Upper lobe of left lung (tissue), 6 donors: ENCODE measurements at regions not wholly inside any gene's neighbourhood (a gene's known extent, or its start where the extent isn't known, plus 50 kb on each side); places are given as distances from the start of the nearest gene placed in this dataset.
"Not testable (repeated sequence)": the region's sequence is repeated elsewhere in the genome, so short reads cannot be mapped to it uniquely, and the experiment has no call there.

Experiments
- ATAC-seq, 2 donors: fragments of 200-7000 bp; cut with Tn5 transposase; one replicate each; pipeline ENCODE4 v1.9.1; 2022; ENCODE audit warnings: mild to moderate bottlenecking in 2 of 2, moderate library complexity in 2 of 2; ENCODE audit not compliant: low FRiP score in 2 of 2
- DNase-seq, 2 donors: peaks; one replicate each; pipeline ENCODE4 v3.0.0-alpha.2; 2019 to 2020
- H3K27ac ChIP-seq, 4 donors: fragments of 200-600 bp; sonication (generic); one replicate each; pipeline ENCODE4 v1.5.1; 2016 to 2019
- H3K27me3 ChIP-seq, 4 donors: fragments of 200-600 bp; sonication (generic); one replicate each; pipeline ENCODE4 v1.5.1; 2017 to 2019
- H3K36me3 ChIP-seq, 4 donors: fragments of 200-600 bp; sonication (generic); one replicate each; pipeline ENCODE4 v1.5.1; 2016 to 2019
- H3K4me1 ChIP-seq, 4 donors: fragments of 200-600 bp; sonication (generic); one replicate each; pipeline ENCODE4 v1.5.1; 2018 to 2019
- H3K4me3 ChIP-seq, 4 donors: fragments of 200-600 bp; sonication (generic); one replicate each; pipeline ENCODE4 v1.5.1; 2017 to 2019; ENCODE audit warnings: mild to moderate bottlenecking in 2 of 4, moderate library complexity in 1 of 4
- H3K9me3 ChIP-seq, 4 donors: fragments of 200-600 bp; sonication (generic); one replicate each; pipeline ENCODE4 v1.5.1; 2018 to 2019
- WGBS, 2 donors: methylation state at CpG; one replicate each; pipeline ENCODE4 v1.1.5; 2017 to 2018; 5-methylcytosine and 5-hydroxymethylcytosine counted together
- donor health status: DM: no; HTN: no; CAD: no; lungs with moderate emphysema.
- donor health status: DM: no; HTN: yes; CAD: no; lungs with severe emphysema.

DNA sequence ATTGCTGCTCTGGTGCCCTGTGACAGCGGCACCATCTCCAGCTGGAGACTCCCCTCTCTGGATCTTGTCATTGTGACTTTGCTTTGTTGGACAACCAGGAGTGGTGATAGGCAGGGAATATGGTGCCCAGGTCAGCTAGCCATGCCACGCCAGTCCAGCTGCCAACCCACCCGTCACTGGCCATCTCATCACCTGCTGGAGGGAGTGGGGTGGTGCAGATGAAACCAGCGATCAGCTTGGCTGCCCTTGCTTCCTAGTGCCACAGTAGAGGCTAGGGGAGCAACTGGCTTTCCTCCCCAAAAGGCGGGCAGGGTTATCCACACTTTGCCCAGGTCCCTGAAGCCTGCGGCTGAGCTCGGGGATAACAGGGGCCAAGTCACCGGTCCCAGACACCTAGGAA is 129.6 kb downstream of the POTEM start:
- H3K36me3 ChIP-seq, H3K4me3 ChIP-seq, H3K4me1 ChIP-seq, H3K27ac ChIP-seq, H3K27me3 ChIP-seq: not testable (repeated sequence)
- DNase-seq (peak in 1 of 2 donors; percentile 46), ATAC-seq (peak in 1 of 2 donors; percentile 0)
- 88 to 90% methylated on average over 5 to 8 of the region's 8 CpGs for WGBS, 2 donors
- peaks cover 0 to 20% (median 6%) of the 10 kb centered on the region in 4 donors for H3K9me3 ChIP-seq

DNA sequence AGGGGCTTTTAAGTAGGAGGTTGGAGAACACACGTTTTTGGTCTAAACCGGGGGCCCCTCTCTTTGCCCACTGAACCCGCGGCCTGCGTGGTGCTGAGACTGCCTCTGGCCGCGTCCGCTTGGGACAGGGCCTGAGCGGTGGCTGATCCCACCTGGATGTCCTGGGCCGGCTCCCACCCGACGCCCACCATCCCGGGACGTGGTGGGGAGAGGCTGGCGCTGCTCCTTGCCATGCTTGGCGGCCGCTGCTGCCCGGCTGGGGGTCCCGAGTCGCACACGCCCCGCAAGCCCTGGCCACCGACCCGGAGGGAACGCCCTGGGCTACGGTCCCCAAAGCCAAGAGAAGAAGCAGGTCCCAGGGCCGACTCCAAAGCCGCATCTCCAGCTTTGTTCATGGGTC is 130.1 kb downstream of the POTEM start:
- H3K4me1 ChIP-seq, H3K27me3 ChIP-seq, H3K4me3 ChIP-seq, H3K27ac ChIP-seq, H3K36me3 ChIP-seq: not testable (repeated sequence)
- H3K9me3 ChIP-seq, result peaks cover 0 to 20% (median 6%) of the 10 kb centered on the region in 4 donors
- 83 to 85% methylated on average over 27 to 28 of the region's 28 CpGs for WGBS, 2 donors
- DNase-seq (peak in 1 of 2 donors; percentile 87), ATAC-seq (peak; percentile 2 to 16)

- peak in 1 of 2 donors; percentile 87 for DNase-seq
- H3K36me3 ChIP-seq, H3K4me1 ChIP-seq, H3K4me3 ChIP-seq, H3K27me3 ChIP-seq, H3K27ac ChIP-seq: not testable (repeated sequence)
- H3K9me3 ChIP-seq, result peaks cover 0 to 20% (median 6%) of the 10 kb centered on the region in 4 donors
- ATAC-seq, result peak in 1 of 2 donors; percentile 3
- WGBS, 2 donors, result 71 to 76% methylated on average over 29 to 37 of the region's 49 CpGs
These were observed 130.5 kb downstream of the POTEM start for GRCh38 chr14:19097750-19098149.

GRCh38 chr14:19098230-19098629 is 131.0 kb downstream of the POTEM start:
- H3K36me3 ChIP-seq, H3K27me3 ChIP-seq, H3K4me1 ChIP-seq, H3K4me3 ChIP-seq, H3K27ac ChIP-seq: not testable (repeated sequence)
- H3K9me3 ChIP-seq, result peaks cover 0 to 20% (median 6%) of the 10 kb centered on the region in 4 donors
- ATAC-seq (peak; percentile 1 to 17), DNase-seq (peak in 1 of 2 donors; percentile 65)
- 49 to 57% methylated on average over 16 to 18 of the region's 41 CpGs for WGBS, 2 donors

DNA sequence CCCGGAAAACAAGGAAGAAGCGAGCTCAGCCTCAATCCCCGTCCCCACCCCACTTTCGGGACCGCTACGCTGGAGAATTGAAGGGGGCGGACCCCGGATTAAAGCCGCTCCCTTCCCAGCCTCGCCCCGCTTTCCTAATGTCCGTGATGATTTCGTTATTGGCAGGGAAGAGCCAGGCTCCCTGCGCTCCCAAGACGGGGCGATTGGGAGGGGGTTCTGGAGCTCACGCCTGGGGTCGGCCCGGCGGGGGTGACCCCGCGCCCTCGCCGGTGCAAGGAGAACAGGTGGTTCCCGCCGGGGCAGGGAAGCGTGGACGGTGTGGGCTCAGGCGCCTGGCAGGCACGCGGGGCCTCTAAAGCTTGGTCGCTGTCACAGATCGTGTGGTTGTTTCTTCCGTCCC is 131.5 kb downstream of the POTEM start:
- peaks cover 0 to 20% (median 6%) of the 10 kb centered on the region in 4 donors for H3K9me3 ChIP-seq
- not testable (repeated sequence) for H3K27ac ChIP-seq, H3K4me1 ChIP-seq, H3K4me3 ChIP-seq, H3K36me3 ChIP-seq, H3K27me3 ChIP-seq
- ATAC-seq, result peak; percentile 12 to 42
- peak in 1 of 2 donors; percentile 89 for DNase-seq
- WGBS, 2 donors, result 71 to 72% methylated on average over 17 to 34 of the region's 34 CpGs

DNA sequence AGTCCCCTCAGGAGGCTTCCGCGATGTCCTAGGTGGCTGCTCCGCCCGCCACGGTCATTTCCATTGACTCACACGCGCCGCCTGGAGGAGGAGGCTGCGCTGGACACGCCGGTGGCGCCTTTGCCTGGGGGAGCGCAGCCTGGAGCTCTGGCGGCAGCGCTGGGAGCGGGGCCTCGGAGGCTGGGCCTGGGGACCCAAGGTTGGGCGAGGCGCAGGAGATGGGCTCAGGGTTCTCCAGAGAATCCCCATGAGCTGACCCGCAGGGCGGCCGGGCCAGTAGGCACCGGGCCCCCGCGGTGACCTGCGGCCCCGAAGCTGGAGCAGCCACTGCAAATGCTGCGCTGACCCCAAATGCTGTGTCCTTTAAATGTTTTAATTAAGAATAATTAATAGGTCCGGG is 132.1 kb downstream of the POTEM start:
- peaks cover 0 to 20% (median 6%) of the 10 kb centered on the region in 4 donors for H3K9me3 ChIP-seq
- DNase-seq, result peak in 1 of 2 donors; percentile 69
- not testable (repeated sequence) for H3K4me3 ChIP-seq, H3K27ac ChIP-seq, H3K27me3 ChIP-seq, H3K36me3 ChIP-seq, ATAC-seq, H3K4me1 ChIP-seq
- 48 to 75% methylated on average over 7 to 16 of the region's 29 CpGs for WGBS, 2 donors

GRCh38 chr14:19099939-19100338 is 132.7 kb downstream of the POTEM start:
- H3K27ac ChIP-seq, H3K4me1 ChIP-seq, H3K4me3 ChIP-seq, H3K36me3 ChIP-seq, H3K27me3 ChIP-seq, DNase-seq: not testable (repeated sequence)
- peaks cover 0 to 20% (median 6%) of the 10 kb centered on the region in 4 donors for H3K9me3 ChIP-seq
- WGBS, 2 donors, result 89 to 92% methylated on average over 4 to 5 of the region's 15 CpGs
- ATAC-seq, result peak in 1 of 2 donors; percentile 19

- WGBS, 2 donors, result 53 to 61% methylated on average over 5 of the region's 5 CpGs
- peak; percentile 39 to 78 for ATAC-seq
- DNase-seq, result not testable (repeated sequence)
These were observed 138.3 kb downstream of the POTEM start for GRCh38 chr14:19105551-19105950.

GRCh38 chr14:19109887-19110286 is 142.7 kb downstream of the POTEM start:
- not testable (repeated sequence) for H3K27ac ChIP-seq, DNase-seq, ATAC-seq, H3K4me1 ChIP-seq, H3K4me3 ChIP-seq, H3K27me3 ChIP-seq, H3K9me3 ChIP-seq, H3K36me3 ChIP-seq
- 75% methylated on average over 2 of the region's 2 CpGs; no CpG with 5 or more reads in 1 of the 2 donors for WGBS, 2 donors

More at GRCh38 chr14:19105551-19105950, 138.3 kb downstream of the POTEM start:
- H3K4me3 ChIP-seq, H3K27me3 ChIP-seq, H3K36me3 ChIP-seq, H3K27ac ChIP-seq, H3K4me1 ChIP-seq, H3K9me3 ChIP-seq: not testable (repeated sequence)

- not testable (repeated sequence) for DNase-seq, H3K36me3 ChIP-seq, H3K27me3 ChIP-seq, H3K4me3 ChIP-seq, H3K27ac ChIP-seq, H3K9me3 ChIP-seq, H3K4me1 ChIP-seq
- WGBS, 2 donors, result 20% methylated on average over 1 of the region's 6 CpGs; no CpG with 5 or more reads in 1 of the 2 donors
- peak; percentile 49 to 79 for ATAC-seq
These were observed 153.1 kb downstream of the POTEM start for GRCh38 chr14:19120383-19120782.

DNA sequence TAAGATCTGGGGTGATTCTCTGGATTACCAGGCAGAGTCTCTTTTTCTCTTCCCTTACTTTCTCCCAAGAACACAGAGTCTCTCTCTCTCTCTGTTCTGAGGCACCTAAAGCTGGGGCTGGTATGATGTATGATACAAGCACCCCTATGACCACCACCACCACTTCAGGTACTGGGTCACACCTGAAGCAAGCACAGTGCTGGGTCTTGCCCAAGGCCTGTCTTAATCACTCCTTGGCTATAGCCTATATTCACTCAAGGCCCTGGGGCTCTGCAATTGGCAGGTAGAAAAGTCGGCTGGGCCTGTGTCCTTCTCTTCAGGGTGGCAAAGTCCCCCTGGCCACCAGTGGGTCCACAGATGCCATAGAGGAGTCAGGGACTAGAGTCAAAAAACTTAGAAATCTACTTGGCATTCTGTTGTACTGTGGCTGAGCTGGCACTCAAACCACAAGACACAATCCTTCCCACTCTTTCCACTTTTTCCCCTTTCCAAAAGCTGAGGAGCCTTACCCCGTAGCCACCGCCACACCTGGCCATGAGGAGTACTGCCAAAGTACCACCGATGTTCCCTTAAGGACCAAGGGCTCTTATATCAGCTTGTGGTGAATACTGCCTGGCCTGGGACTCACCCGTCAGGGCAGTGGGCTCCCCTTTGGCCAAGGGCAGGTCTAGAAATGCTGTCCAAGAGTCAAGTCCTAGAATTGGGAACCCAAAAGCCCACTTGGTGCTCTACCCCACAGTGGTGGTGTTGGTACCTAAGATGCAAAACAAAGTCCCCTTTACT is 159.2 kb downstream of the POTEM start:
- H3K27me3 ChIP-seq, H3K4me1 ChIP-seq, H3K36me3 ChIP-seq, H3K27ac ChIP-seq, H3K4me3 ChIP-seq, DNase-seq, H3K9me3 ChIP-seq: not testable (repeated sequence)
- ATAC-seq, result peak; percentile 50 to 84
- 86 to 89% methylated on average over 4 to 5 of the region's 5 CpGs for WGBS, 2 donors

DNA sequence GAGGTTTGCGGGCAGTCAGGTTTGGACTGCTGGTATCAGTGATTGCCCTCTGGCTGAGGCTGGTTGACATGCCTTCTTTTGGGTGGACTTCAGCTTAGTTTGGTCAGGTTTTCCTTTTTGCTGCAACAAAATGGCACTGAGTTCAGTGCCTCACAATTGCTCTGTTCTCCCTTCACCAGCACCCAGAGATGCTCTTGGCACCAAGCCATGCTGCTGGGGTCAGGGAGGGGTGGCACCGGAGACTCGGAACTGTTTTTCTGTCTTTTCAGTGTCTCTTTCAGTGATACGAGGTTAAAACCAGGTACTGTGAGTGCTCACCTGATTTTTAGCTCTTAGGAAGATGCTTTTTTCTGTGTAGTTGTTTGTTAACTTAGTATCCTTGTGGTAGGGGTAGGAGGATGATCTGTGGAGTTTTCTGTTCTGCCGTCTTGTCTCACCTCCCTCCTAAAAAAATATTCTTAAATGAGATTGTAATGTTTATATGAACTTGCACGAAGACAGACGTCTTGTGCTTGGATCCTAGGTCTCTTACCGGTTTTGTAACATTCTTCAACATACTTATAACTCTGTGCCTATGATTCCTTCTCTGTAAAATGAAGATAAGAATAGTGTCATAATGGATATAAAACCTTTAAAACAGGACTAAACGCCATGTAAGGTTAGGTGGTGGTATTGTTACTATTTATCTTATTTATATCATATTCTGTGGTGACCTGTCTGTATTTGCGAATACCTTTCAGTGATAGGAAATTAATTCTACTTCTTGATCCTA is 160.6 kb downstream of the POTEM start:
- H3K36me3 ChIP-seq, H3K4me3 ChIP-seq, H3K27ac ChIP-seq, DNase-seq, H3K27me3 ChIP-seq, H3K9me3 ChIP-seq, H3K4me1 ChIP-seq: not testable (repeated sequence)
- peak; percentile 11 to 74 for ATAC-seq
- 65 to 76% methylated on average over 9 to 10 of the region's 10 CpGs for WGBS, 2 donors

DNA sequence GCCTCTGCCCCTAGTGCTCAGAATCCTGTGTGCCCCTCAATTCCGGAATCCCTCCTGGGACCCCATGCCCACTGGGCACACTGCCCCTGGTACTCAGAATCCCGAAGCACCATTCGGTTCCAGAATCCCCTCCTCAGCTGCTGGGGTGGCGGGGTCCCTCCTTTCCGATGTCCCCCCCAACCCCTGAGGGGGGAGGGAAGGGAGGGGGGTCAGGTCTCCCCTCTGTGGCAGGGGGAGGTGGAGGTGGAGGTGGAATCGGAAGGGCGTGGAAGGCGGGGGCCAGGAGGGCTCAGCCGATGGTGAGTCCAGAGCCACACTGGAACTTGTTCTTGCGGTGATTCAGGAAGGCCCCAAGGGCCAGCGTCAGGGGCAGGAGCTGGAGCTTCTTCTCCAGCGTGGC is 164.3 kb downstream of the POTEM start:
- not testable (repeated sequence) for H3K27me3 ChIP-seq

More for the DNA sequence above, 164.3 kb downstream of the POTEM start:
- H3K4me1 ChIP-seq, DNase-seq, H3K9me3 ChIP-seq, H3K4me3 ChIP-seq, H3K36me3 ChIP-seq, H3K27ac ChIP-seq: not testable (repeated sequence)
- no CpG with 5 or more reads among the region's 12 CpGs for WGBS, 2 donors
- peak; percentile 41 to 83 for ATAC-seq
